ENCODE measurements at regions not wholly inside any gene's neighbourhood (a gene's known extent, or its start where the extent isn't known, plus 50 kb on each side); places are given as distances from the start of the nearest gene placed in this dataset.

DNA sequence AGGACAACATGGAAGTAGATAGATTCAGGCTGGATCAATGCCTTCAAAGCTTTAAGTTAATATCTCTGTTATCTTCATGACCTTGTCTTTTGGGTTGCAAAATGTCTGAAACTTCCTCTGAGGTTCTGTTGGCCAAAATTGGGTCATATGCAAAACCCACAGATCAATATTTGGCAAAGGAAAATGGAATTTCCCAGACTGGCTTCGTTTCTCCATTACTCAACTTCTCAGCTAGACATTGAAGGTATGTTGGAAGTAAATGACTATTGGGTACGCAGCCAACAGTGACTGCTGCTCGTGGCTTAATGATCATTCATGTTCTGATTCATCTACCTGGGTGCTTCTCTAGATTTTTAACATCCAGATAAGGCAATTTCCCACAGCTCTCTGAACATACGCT, 675.4 kb upstream of the SGO1 start:
- H3K79me2 ChIP-seq (ENCODE audit: control insufficient read depth, insufficient read depth, low read length) = no peaks in the 10 kb centered on the region
- ChIA-PET POLR2A (no interaction called here), SMC1A (ENCODE audit: uncharacterized antibody, unreplicated experiment) (no interaction called here), CTCF (no interaction called here), RAD21 (ENCODE audit: unreplicated experiment) (no interaction called here)
- H3K4me2 ChIP-seq (ENCODE audit: control insufficient read depth, insufficient read depth) = no peak overlapping the region
- H4K20me1 ChIP-seq (ENCODE audit: control insufficient read depth, insufficient read depth) = no peaks in the 10 kb centered on the region
- H3K4me1 ChIP-seq (ENCODE audit: control insufficient read depth, insufficient read depth, low read length) = no peaks in the 10 kb centered on the region
- DNase-seq (ENCODE audit: low read depth, low spot score) (no peak), FAIRE-seq (no peak), ATAC-seq (no peak)
- 15% methylated on average over 4 of the region's 4 CpGs for WGBS (ENCODE audit: insufficient coverage, insufficient replicate concordance, low lambda C conversion rate, missing lambda C conversion rate)
- TF ChIP-seq ATF2 (IDR thresholded peaks at IDR 0.05; ENCODE audit: low read length) (no peak), USF1 (IDR thresholded peaks at IDR 0.05; ENCODE audit: borderline replicate concordance, extremely low read length, insufficient read depth, low read depth, low read length) (no peak), POU2F2 (IDR thresholded peaks at IDR 0.05; ENCODE audit: borderline replicate concordance, low read depth, low read length) (no peak), RB1 (IDR thresholded peaks at IDR 0.05; ENCODE audit: borderline replicate concordance) (no peak), IKZF1 (conservative IDR thresholded peaks at IDR 0.05) (no peak), BHLHE40 (IDR thresholded peaks at IDR 0.05; ENCODE audit: borderline replicate concordance in 1 of 2, low read depth in 2 of 2, low read length in 1 of 2) (no peak), YBX1 (IDR thresholded peaks at IDR 0.05) (no peak)
- TF ChIP-seq, protein P1, sequence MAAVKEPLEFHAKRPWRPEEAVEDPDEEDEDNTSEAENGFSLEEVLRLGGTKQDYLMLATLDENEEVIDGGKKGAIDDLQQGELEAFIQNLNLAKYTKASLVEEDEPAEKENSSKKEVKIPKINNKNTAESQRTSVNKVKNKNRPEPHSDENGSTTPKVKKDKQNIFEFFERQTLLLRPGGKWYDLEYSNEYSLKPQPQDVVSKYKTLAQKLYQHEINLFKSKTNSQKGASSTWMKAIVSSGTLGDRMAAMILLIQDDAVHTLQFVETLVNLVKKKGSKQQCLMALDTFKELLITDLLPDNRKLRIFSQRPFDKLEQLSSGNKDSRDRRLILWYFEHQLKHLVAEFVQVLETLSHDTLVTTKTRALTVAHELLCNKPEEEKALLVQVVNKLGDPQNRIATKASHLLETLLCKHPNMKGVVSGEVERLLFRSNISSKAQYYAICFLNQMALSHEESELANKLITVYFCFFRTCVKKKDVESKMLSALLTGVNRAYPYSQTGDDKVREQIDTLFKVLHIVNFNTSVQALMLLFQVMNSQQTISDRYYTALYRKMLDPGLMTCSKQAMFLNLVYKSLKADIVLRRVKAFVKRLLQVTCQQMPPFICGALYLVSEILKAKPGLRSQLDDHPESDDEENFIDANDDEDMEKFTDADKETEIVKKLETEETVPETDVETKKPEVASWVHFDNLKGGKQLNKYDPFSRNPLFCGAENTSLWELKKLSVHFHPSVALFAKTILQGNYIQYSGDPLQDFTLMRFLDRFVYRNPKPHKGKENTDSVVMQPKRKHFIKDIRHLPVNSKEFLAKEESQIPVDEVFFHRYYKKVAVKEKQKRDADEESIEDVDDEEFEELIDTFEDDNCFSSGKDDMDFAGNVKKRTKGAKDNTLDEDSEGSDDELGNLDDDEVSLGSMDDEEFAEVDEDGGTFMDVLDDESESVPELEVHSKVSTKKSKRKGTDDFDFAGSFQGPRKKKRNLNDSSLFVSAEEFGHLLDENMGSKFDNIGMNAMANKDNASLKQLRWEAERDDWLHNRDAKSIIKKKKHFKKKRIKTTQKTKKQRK (IDR thresholded peaks at IDR 0.05; ENCODE audit: low read depth, low read length) = no peak
- TF ChIP-seq, protein P2, sequence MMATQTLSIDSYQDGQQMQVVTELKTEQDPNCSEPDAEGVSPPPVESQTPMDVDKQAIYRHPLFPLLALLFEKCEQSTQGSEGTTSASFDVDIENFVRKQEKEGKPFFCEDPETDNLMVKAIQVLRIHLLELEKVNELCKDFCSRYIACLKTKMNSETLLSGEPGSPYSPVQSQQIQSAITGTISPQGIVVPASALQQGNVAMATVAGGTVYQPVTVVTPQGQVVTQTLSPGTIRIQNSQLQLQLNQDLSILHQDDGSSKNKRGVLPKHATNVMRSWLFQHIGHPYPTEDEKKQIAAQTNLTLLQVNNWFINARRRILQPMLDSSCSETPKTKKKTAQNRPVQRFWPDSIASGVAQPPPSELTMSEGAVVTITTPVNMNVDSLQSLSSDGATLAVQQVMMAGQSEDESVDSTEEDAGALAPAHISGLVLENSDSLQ (IDR thresholded peaks at IDR 0.05) = no peak
- intact Hi-C loops (cut with micrococcal nuclease; ENCODE audit: unreplicated experiment) (no loop called here), in situ Hi-C loops (cut with MboI) (no loop called here)
- no peak overlapping the region for H3K27ac ChIP-seq (ENCODE audit: control insufficient read depth, insufficient read depth)
- H3K9ac ChIP-seq (ENCODE audit: control insufficient read depth, insufficient read depth, low read length) = no peak overlapping the region
- H3K9me3 ChIP-seq (replicated peaks; ENCODE audit: control insufficient read depth, insufficient read depth, low read length) = no peaks in the 10 kb centered on the region
- no TSS peak for BruUV-seq (replicated peaks)
- no peak overlapping the region for H3K4me3 ChIP-seq
- H2AFZ ChIP-seq (ENCODE audit: control insufficient read depth, low read depth, low read length) = no peak overlapping the region
- H3K27me3 ChIP-seq (replicated peaks in 1 of 2; ENCODE audit: control insufficient read depth in 2 of 2, insufficient read depth in 2 of 2, low read length in 1 of 2) = no peaks in the 10 kb centered on the region
- H3K36me3 ChIP-seq (ENCODE audit: control insufficient read depth in 2 of 2, insufficient read depth in 2 of 2, low read length in 1 of 2) = no peaks in the 10 kb centered on the region
